ENCODE measurements at regions not wholly inside any gene's neighbourhood (a gene's known extent, or its start where the extent isn't known, plus 50 kb on each side); places are given as distances from the start of the nearest gene placed in this dataset.

DNA sequence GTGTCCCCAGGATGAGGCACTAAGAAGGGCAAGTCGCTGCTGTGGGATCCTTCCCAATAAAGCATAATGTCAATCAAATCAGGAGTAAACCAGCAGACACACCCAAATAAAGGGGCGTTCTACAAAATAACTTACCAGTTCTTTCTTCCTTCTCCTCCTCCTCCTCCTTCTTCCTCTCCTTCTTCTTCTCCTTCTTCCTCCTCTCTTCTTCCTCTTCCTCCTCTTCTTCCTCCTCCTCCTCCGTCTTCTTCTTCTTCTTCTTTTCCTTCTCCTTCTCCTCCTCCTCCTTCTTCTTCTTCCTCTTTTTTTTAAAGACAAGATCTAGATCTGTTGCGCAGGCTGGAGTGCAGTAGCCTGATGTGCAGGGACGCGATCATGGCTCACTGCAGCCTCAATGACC, 225.8 kb downstream of the UQCRFS1 start:
- TF ChIP-seq, protein P1, sequence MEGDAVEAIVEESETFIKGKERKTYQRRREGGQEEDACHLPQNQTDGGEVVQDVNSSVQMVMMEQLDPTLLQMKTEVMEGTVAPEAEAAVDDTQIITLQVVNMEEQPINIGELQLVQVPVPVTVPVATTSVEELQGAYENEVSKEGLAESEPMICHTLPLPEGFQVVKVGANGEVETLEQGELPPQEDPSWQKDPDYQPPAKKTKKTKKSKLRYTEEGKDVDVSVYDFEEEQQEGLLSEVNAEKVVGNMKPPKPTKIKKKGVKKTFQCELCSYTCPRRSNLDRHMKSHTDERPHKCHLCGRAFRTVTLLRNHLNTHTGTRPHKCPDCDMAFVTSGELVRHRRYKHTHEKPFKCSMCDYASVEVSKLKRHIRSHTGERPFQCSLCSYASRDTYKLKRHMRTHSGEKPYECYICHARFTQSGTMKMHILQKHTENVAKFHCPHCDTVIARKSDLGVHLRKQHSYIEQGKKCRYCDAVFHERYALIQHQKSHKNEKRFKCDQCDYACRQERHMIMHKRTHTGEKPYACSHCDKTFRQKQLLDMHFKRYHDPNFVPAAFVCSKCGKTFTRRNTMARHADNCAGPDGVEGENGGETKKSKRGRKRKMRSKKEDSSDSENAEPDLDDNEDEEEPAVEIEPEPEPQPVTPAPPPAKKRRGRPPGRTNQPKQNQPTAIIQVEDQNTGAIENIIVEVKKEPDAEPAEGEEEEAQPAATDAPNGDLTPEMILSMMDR (IDR thresholded peaks at IDR 0.05): no peak
- TF ChIP-seq POLR2A (IDR thresholded peaks at IDR 0.05; ENCODE audit: low read length): no peak
- TF ChIP-seq EP300 (IDR thresholded peaks at IDR 0.05): no peak
- TF ChIP-seq, protein P2, sequence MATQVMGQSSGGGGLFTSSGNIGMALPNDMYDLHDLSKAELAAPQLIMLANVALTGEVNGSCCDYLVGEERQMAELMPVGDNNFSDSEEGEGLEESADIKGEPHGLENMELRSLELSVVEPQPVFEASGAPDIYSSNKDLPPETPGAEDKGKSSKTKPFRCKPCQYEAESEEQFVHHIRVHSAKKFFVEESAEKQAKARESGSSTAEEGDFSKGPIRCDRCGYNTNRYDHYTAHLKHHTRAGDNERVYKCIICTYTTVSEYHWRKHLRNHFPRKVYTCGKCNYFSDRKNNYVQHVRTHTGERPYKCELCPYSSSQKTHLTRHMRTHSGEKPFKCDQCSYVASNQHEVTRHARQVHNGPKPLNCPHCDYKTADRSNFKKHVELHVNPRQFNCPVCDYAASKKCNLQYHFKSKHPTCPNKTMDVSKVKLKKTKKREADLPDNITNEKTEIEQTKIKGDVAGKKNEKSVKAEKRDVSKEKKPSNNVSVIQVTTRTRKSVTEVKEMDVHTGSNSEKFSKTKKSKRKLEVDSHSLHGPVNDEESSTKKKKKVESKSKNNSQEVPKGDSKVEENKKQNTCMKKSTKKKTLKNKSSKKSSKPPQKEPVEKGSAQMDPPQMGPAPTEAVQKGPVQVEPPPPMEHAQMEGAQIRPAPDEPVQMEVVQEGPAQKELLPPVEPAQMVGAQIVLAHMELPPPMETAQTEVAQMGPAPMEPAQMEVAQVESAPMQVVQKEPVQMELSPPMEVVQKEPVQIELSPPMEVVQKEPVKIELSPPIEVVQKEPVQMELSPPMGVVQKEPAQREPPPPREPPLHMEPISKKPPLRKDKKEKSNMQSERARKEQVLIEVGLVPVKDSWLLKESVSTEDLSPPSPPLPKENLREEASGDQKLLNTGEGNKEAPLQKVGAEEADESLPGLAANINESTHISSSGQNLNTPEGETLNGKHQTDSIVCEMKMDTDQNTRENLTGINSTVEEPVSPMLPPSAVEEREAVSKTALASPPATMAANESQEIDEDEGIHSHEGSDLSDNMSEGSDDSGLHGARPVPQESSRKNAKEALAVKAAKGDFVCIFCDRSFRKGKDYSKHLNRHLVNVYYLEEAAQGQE (IDR thresholded peaks at IDR 0.05): no peak
- TF ChIP-seq JUN (IDR thresholded peaks at IDR 0.05): no peak
- TF ChIP-seq, protein P3, sequence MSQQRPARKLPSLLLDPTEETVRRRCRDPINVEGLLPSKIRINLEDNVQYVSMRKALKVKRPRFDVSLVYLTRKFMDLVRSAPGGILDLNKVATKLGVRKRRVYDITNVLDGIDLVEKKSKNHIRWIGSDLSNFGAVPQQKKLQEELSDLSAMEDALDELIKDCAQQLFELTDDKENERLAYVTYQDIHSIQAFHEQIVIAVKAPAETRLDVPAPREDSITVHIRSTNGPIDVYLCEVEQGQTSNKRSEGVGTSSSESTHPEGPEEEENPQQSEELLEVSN (IDR thresholded peaks at IDR 0.05; ENCODE audit: borderline replicate concordance, low read depth): no peak
- TF ChIP-seq, protein P4, sequence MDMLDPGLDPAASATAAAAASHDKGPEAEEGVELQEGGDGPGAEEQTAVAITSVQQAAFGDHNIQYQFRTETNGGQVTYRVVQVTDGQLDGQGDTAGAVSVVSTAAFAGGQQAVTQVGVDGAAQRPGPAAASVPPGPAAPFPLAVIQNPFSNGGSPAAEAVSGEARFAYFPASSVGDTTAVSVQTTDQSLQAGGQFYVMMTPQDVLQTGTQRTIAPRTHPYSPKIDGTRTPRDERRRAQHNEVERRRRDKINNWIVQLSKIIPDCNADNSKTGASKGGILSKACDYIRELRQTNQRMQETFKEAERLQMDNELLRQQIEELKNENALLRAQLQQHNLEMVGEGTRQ (IDR thresholded peaks at IDR 0.05): no peak
- TF ChIP-seq MAFK (IDR thresholded peaks at IDR 0.05; ENCODE audit: partially characterized antibody): no peak
- TF ChIP-seq MAX (IDR thresholded peaks at IDR 0.05): no peak
- no peak for TF ChIP-seq NR3C1 (IDR thresholded peaks at IDR 0.05)
- no peak for TF ChIP-seq ELK1 (IDR thresholded peaks at IDR 0.05; ENCODE audit: low read depth, low read length)
- no peak for TF ChIP-seq BHLHE40 (IDR thresholded peaks at IDR 0.05; ENCODE audit: low read depth, low read length)
- no peak for TF ChIP-seq ZFP36 (IDR thresholded peaks at IDR 0.05; ENCODE audit: borderline replicate concordance, partially characterized antibody)

Data from A549 (cell line).